WTC11 (cell line): ENCODE measurements at regions not wholly inside any gene's neighbourhood (a gene's known extent, or its start where the extent isn't known, plus 50 kb on each side); places are given as distances from the start of the nearest gene placed in this dataset.

ENCODE experiments used
- ATAC-seq: fragments of 200-7000 bp; cut with Tn5 transposase; 2 replicates; pipeline ENCODE4 v1.10.0; 2021; ENCODE audit warnings: mild to moderate bottlenecking, moderate library complexity
- CTCF ChIA-PET: fragments of 300-600 bp; sonication (Branson Sonifier 250); formaldehyde crosslinking; loops from one replicate; lab custom pipeline; 2021; ENCODE audit warnings: antibody characterized with exemption; lab: Charles Lee
- POLR2A ChIA-PET: fragments of 350-600 bp; sonication (Branson Sonifier 250); formaldehyde crosslinking; loops from one replicate; lab custom pipeline; 2021; ENCODE audit warnings: antibody characterized with exemption; lab: Charles Lee
- DNase-seq: peaks from one replicate; pipeline ENCODE4 v3.0.0; 2021; ENCODE audit warnings: low spot score
- H3K27ac Mint-ChIP-seq: 2 replicates; pipeline ENCODE4 v1.8.0; 2021; ENCODE audit warnings: mixed read lengths
- H3K27me3 Mint-ChIP-seq: 2 replicates; pipeline ENCODE4 v1.8.0; 2021; ENCODE audit warnings: low read depth, mild to moderate bottlenecking, moderate library complexity, mixed read lengths
- H3K36me3 Mint-ChIP-seq: 2 replicates; pipeline ENCODE4 v1.8.0; 2021; ENCODE audit warnings: mixed read lengths
- H3K4me1 Mint-ChIP-seq: 2 replicates; pipeline ENCODE4 v1.8.0; 2022; ENCODE audit warnings: mixed read lengths
- H3K4me3 Mint-ChIP-seq: 2 replicates; pipeline ENCODE4 v1.8.0; 2021; ENCODE audit warnings: mild to moderate bottlenecking, moderate library complexity, mixed read lengths
- H3K9me3 Mint-ChIP-seq: 2 replicates; pipeline ENCODE4 v1.8.0; 2021; ENCODE audit warnings: mixed read lengths
- AFF4 ChIP-seq: sonication (generic); formaldehyde crosslinking; IDR thresholded peaks from 2 replicates; pipeline ENCODE4 v1.8.1; 2023; ENCODE audit warnings: mild to moderate bottlenecking, missing genetic modification reagents, borderline replicate concordance
- ATF1 ChIP-seq: sonication (generic); formaldehyde crosslinking; IDR thresholded peaks from 2 replicates; pipeline ENCODE4 v1.8.1; 2023; ENCODE audit warnings: mild to moderate bottlenecking, moderate library complexity, missing genetic modification reagents
- ATF6 ChIP-seq: sonication (generic); formaldehyde crosslinking; IDR thresholded peaks from 2 replicates; pipeline ENCODE4 v1.8.1; 2023; ENCODE audit warnings: mild to moderate bottlenecking, missing genetic modification reagents
- CBFB ChIP-seq: sonication (generic); formaldehyde crosslinking; IDR thresholded peaks from 2 replicates; pipeline ENCODE4 v1.8.1; 2022; ENCODE audit warnings: mild to moderate bottlenecking, low read depth, missing genetic modification reagents
- E2F1 ChIP-seq: sonication (generic); formaldehyde crosslinking; IDR thresholded peaks from 2 replicates; pipeline ENCODE4 v1.8.0; 2022; ENCODE audit warnings: mild to moderate bottlenecking, missing genetic modification reagents
- GABPB1 ChIP-seq: sonication (generic); formaldehyde crosslinking; IDR thresholded peaks from 2 replicates; pipeline ENCODE4 v1.8.1; 2023; ENCODE audit warnings: mild to moderate bottlenecking, missing genetic modification reagents
- GRHL2 ChIP-seq: fragments of 250-450 bp; sonication (Bioruptor Pico); IDR thresholded peaks from 2 replicates; pipeline ENCODE4 v1.8.0; 2022; ENCODE audit warnings: mild to moderate bottlenecking, moderate library complexity; ENCODE audit not compliant: insufficient replicate concordance, severe bottlenecking
- MXD4 ChIP-seq: fragments of 250-450 bp; sonication (Bioruptor Pico); IDR thresholded peaks from 2 replicates; pipeline ENCODE4 v1.8.0; 2021; ENCODE audit warnings: mild to moderate bottlenecking, moderate library complexity, borderline replicate concordance
- NR1H2 ChIP-seq: sonication (generic); formaldehyde crosslinking; IDR thresholded peaks from 2 replicates; pipeline ENCODE4 v1.9.0; 2021; ENCODE audit warnings: mild to moderate bottlenecking, moderate library complexity, missing genetic modification reagents
- NR2C2 ChIP-seq: sonication (generic); formaldehyde crosslinking; IDR thresholded peaks from 2 replicates; pipeline ENCODE4 v1.8.0; 2022; ENCODE audit warnings: mild to moderate bottlenecking, missing genetic modification reagents
- SMAD3 ChIP-seq: sonication (generic); formaldehyde crosslinking; IDR thresholded peaks from 2 replicates; pipeline ENCODE4 v1.8.0; 2022; ENCODE audit warnings: missing genetic modification reagents, mild to moderate bottlenecking, borderline replicate concordance
- STAT6 ChIP-seq: sonication (generic); formaldehyde crosslinking; conservative IDR thresholded peaks from 2 replicates; pipeline ENCODE4 v1.8.1; 2023; ENCODE audit warnings: mild to moderate bottlenecking, low read depth, missing genetic modification reagents, moderate library complexity
- ZBTB21 ChIP-seq: sonication (generic); formaldehyde crosslinking; IDR thresholded peaks from 2 replicates; pipeline ENCODE4 v1.8.1; 2023; ENCODE audit warnings: mild to moderate bottlenecking, missing genetic modification reagents, borderline replicate concordance
- ZNF219 ChIP-seq: sonication (generic); formaldehyde crosslinking; IDR thresholded peaks from 2 replicates; pipeline ENCODE4 v1.8.0; 2023; ENCODE audit warnings: missing genetic modification reagents, mild to moderate bottlenecking, borderline replicate concordance
- ZNF416 ChIP-seq: fragments of 250-450 bp; sonication (Bioruptor Pico); IDR thresholded peaks from 2 replicates; pipeline ENCODE4 v1.9.0; 2021; ENCODE audit warnings: mild to moderate bottlenecking, inconsistent platforms
- ZNF671 ChIP-seq: fragments of 250-450 bp; sonication (Bioruptor Pico); IDR thresholded peaks from 2 replicates; pipeline ENCODE4 v1.8.0; 2021; ENCODE audit warnings: mild to moderate bottlenecking
- TF ChIP-seq, protein P1 (sequence below): sonication (generic); formaldehyde crosslinking; IDR thresholded peaks from 2 replicates; pipeline ENCODE4 v1.8.1; 2022; ENCODE audit warnings: low read depth, mild to moderate bottlenecking, moderate library complexity, missing genetic modification reagents, borderline replicate concordance
- TF ChIP-seq, protein P2 (sequence below): sonication (generic); formaldehyde crosslinking; IDR thresholded peaks from 2 replicates; pipeline ENCODE4 v1.8.1; 2022; ENCODE audit warnings: mild to moderate bottlenecking, missing genetic modification reagents, moderate library complexity, borderline replicate concordance

DNA sequence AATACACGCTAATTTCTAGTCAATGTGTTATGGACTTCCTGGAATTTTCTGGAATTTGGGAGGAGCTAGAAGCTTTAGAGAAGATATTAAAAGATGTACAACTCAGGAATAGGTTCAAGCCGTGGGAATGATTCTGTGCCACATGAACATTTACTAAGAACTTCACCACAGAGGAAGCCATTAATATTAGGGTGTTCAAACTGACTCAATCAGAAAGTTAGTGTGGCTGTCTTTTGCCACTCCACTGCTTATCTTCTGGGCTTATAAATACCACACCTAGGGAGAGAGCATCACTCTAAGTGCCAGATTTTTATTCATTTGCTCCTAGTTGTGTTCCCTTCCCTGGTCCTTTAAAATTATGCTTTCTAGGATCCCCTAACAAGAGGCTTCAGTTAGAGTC, 409.8 kb downstream of the KCTD8 start:
- ChIA-PET CTCF (no interaction called here), POLR2A (no interaction called here)
- no peak for DNase-seq
- Mint-ChIP-seq H3K27me3 (peaks cover 3% of the 10 kb centered on the region; the same call in 1 of the 2 replicates), H3K4me3 (no peak overlapping the region), H3K9me3 (peaks cover 6% of the 10 kb centered on the region), H3K4me1 (peaks cover 26% of the 10 kb centered on the region), H3K27ac (no peak overlapping the region), H3K36me3 (no peaks in the 10 kb centered on the region)
- TF ChIP-seq E2F1 (CRISPR knock-in tag) (no peak), ATF6 (CRISPR knock-in tag) (no peak), MXD4 (no peak)
- ATAC-seq = no peak

- H3K4me1 Mint-ChIP-seq = peaks cover 28% of the 10 kb centered on the region
- POLR2A ChIA-PET = no interaction called here
- H3K27me3 Mint-ChIP-seq = no peaks in the 10 kb centered on the region
- H3K27ac Mint-ChIP-seq = no peak overlapping the region
- DNase-seq = no peak
- peaks cover 24% of the 10 kb centered on the region for H3K9me3 Mint-ChIP-seq
- no peak for ATAC-seq
- no peak overlapping the region for H3K4me3 Mint-ChIP-seq
- TF ChIP-seq NR1H2 (CRISPR knock-in tag) (no peak), ZNF219 (CRISPR knock-in tag) (no peak), GRHL2 (CRISPR knock-in tag) (no peak), ZNF671 (CRISPR knock-in tag) (no peak), GABPB1 (CRISPR knock-in tag) (no peak), STAT6 (CRISPR knock-in tag) (no peak), ZBTB21 (CRISPR knock-in tag) (no peak), NR2C2 (CRISPR knock-in tag) (no peak), ZNF416 (no peak), SMAD3 (no peak), ATF1 (no peak)
- TF ChIP-seq, protein P1, sequence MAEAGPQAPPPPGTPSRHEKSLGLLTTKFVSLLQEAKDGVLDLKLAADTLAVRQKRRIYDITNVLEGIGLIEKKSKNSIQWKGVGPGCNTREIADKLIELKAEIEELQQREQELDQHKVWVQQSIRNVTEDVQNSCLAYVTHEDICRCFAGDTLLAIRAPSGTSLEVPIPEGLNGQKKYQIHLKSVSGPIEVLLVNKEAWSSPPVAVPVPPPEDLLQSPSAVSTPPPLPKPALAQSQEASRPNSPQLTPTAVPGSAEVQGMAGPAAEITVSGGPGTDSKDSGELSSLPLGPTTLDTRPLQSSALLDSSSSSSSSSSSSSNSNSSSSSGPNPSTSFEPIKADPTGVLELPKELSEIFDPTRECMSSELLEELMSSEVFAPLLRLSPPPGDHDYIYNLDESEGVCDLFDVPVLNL = no peak
- H3K36me3 Mint-ChIP-seq = peaks cover 20% of the 10 kb centered on the region
- CTCF ChIA-PET = no interaction called here
Observed at GRCh38 chr4:44046491-44046890, 402.1 kb downstream of the KCTD8 start.

DNA sequence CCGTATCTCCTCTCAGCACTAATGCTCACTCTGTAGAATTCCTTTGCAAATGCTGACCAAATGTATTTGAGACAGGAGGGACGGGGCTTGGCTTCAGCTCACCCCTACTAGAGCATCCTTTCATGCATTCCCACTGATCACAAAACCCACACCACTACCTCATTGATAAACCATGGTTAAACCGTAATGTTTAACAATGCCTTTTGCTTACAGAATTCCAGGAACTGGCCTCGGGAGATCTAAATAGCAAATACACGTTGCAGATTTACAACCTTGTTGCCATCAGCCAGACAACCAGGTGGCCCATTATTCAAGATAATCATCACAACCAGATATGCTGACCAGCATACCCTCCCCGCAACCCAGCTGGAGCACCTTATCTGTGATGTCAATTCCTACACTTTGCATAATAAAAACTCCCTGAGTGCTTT, 391.9 kb downstream of the KCTD8 start:
- peaks cover 36% of the 10 kb centered on the region for H3K9me3 Mint-ChIP-seq
- peaks cover 59% of the 10 kb centered on the region for H3K4me1 Mint-ChIP-seq
- no peaks in the 10 kb centered on the region for H3K27me3 Mint-ChIP-seq
- ChIA-PET CTCF (interaction anchor here (1.2 kb wide), 1 partner anchor 392 kb away, joined by 5 read pairs; the partner anchor contains the start of gene KCTD8), POLR2A (no interaction called here)
- peak overlapping the region; percentile 2 for H3K4me3 Mint-ChIP-seq
- peak overlapping the region; percentile 99 for H3K27ac Mint-ChIP-seq
- peaks cover 43% of the 10 kb centered on the region for H3K36me3 Mint-ChIP-seq
- DNase-seq (peak; percentile 70), ATAC-seq (peak; percentile 94)
- TF ChIP-seq ATF6 (CRISPR knock-in tag) = no peak
- TF ChIP-seq CBFB (CRISPR knock-in tag) = no peak
- TF ChIP-seq, protein P2, sequence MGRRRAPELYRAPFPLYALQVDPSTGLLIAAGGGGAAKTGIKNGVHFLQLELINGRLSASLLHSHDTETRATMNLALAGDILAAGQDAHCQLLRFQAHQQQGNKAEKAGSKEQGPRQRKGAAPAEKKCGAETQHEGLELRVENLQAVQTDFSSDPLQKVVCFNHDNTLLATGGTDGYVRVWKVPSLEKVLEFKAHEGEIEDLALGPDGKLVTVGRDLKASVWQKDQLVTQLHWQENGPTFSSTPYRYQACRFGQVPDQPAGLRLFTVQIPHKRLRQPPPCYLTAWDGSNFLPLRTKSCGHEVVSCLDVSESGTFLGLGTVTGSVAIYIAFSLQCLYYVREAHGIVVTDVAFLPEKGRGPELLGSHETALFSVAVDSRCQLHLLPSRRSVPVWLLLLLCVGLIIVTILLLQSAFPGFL (CRISPR knock-in tag) = no peak
- no peak for TF ChIP-seq NR2C2 (CRISPR knock-in tag)
- TF ChIP-seq AFF4 (CRISPR knock-in tag) = no peak
- TF ChIP-seq ATF1 = no peak
